WTC11 (cell line): ENCODE measurements at regions not wholly inside any gene's neighbourhood (a gene's known extent, or its start where the extent isn't known, plus 50 kb on each side); places are given as distances from the start of the nearest gene placed in this dataset.

Source experiments
- AFF4 ChIP-seq: sonication (generic); formaldehyde crosslinking; IDR thresholded peaks from 2 replicates; pipeline ENCODE4 v1.8.1; 2023; ENCODE audit warnings: mild to moderate bottlenecking, missing genetic modification reagents, borderline replicate concordance
- AR ChIP-seq: fragments of 250-450 bp; sonication (Bioruptor Pico); IDR thresholded peaks from 2 replicates; pipeline ENCODE4 v1.9.0; 2021; ENCODE audit warnings: mild to moderate bottlenecking
- CTCF ChIP-seq: fragments of 200-600 bp; IDR thresholded peaks from 2 replicates; pipeline ENCODE4 v1.8.0; 2022; ENCODE audit warnings: antibody characterized with exemption
- ETV6 ChIP-seq: sonication (generic); formaldehyde crosslinking; IDR thresholded peaks from 2 replicates; pipeline ENCODE4 v1.8.1; 2022; ENCODE audit warnings: mild to moderate bottlenecking, missing genetic modification reagents
- MAX ChIP-seq: sonication (generic); formaldehyde crosslinking; IDR thresholded peaks from 2 replicates; pipeline ENCODE4 v1.8.0; 2022; ENCODE audit warnings: mild to moderate bottlenecking, missing genetic modification reagents
- MYBL2 ChIP-seq: sonication (generic); formaldehyde crosslinking; IDR thresholded peaks from 2 replicates; pipeline ENCODE4 v1.8.1; 2023; ENCODE audit warnings: mild to moderate bottlenecking, moderate library complexity, missing genetic modification reagents
- NR2C2 ChIP-seq: sonication (generic); formaldehyde crosslinking; IDR thresholded peaks from 2 replicates; pipeline ENCODE4 v1.8.0; 2022; ENCODE audit warnings: mild to moderate bottlenecking, missing genetic modification reagents
- PRDM15 ChIP-seq: sonication (generic); formaldehyde crosslinking; IDR thresholded peaks from 2 replicates; pipeline ENCODE4 v1.8.0; 2022; ENCODE audit warnings: missing genetic modification reagents
- PRRX2 ChIP-seq: fragments of 250-450 bp; sonication (Bioruptor Pico); IDR thresholded peaks from 2 replicates; pipeline ENCODE4 v1.8.0; 2021; ENCODE audit warnings: mild to moderate bottlenecking
- TP53 ChIP-seq: sonication (generic); formaldehyde crosslinking; IDR thresholded peaks from 2 replicates; pipeline ENCODE4 v1.8.1; 2023; ENCODE audit warnings: mild to moderate bottlenecking, missing genetic modification reagents
- ZBTB43 ChIP-seq: sonication (generic); formaldehyde crosslinking; IDR thresholded peaks from 2 replicates; pipeline ENCODE4 v1.8.1; 2023; ENCODE audit warnings: mild to moderate bottlenecking, missing genetic modification reagents
- ZNF396 ChIP-seq: fragments of 250-450 bp; sonication (Bioruptor Pico); IDR thresholded peaks from 2 replicates; pipeline ENCODE4 v1.8.0; 2021; ENCODE audit warnings: mild to moderate bottlenecking, moderate library complexity, borderline replicate concordance
- ZNF425 ChIP-seq: fragments of 250-450 bp; sonication (Bioruptor Pico); conservative IDR thresholded peaks from 2 replicates; pipeline ENCODE4 v1.9.0; 2021; ENCODE audit warnings: mild to moderate bottlenecking
- ZNF512 ChIP-seq: sonication (generic); formaldehyde crosslinking; IDR thresholded peaks from 2 replicates; pipeline ENCODE4 v1.8.1; 2022; ENCODE audit warnings: missing genetic modification reagents, borderline replicate concordance

GRCh38 chr22:49709464-49709863, 118.2 kb downstream of the BRD1 start (continued):
- TF ChIP-seq AFF4 (CRISPR knock-in tag): no peak
- no peak for TF ChIP-seq MYBL2
- no peak for TF ChIP-seq ZBTB43 (CRISPR knock-in tag)
- no peak for TF ChIP-seq ZNF512
- TF ChIP-seq ETV6: no peak
- no peak for TF ChIP-seq ZNF396 (CRISPR knock-in tag)
- no peak for TF ChIP-seq MAX (CRISPR knock-in tag)
- no peak for TF ChIP-seq NR2C2 (CRISPR knock-in tag)
- no peak for TF ChIP-seq PRDM15 (CRISPR knock-in tag)
- TF ChIP-seq PRRX2 (CRISPR knock-in tag): no peak
- TF ChIP-seq TP53 (CRISPR knock-in tag): no peak
- TF ChIP-seq CTCF: no peak
- no peak for TF ChIP-seq ZNF425 (CRISPR knock-in tag)
- no peak for TF ChIP-seq AR (CRISPR knock-in tag)
